ENCODE measurements at regions not wholly inside any gene's neighbourhood (a gene's known extent, or its start where the extent isn't known, plus 50 kb on each side); places are given as distances from the start of the nearest gene placed in this dataset.

- WGBS (ENCODE audit: insufficient coverage), result 88% methylated on average over 3 of the region's 6 CpGs
- Mint-ChIP-seq H3K4me1 (no peaks in the 10 kb centered on the region), H3K36me3 (no peaks in the 10 kb centered on the region), H3K4me3 (no peak overlapping the region), H3K9me3 (no peaks in the 10 kb centered on the region), H3K27me3 (ENCODE audit: low read depth in 2 of 2) (peaks cover 4 to 28% of the 10 kb centered on the region in 2 donors), H3K27ac (no peak overlapping the region)
- Histone ChIP-seq H3K4me3 (ENCODE audit: low read length) (no peak overlapping the region), H3K27me3 (ENCODE audit: control insufficient read depth, insufficient read depth, low read length) (no peaks in the 10 kb centered on the region), H3K27ac (ENCODE audit: low read length) (no peak overlapping the region), H3K9me3 (ENCODE audit: control insufficient read depth, insufficient read depth, low read length) (no peaks in the 10 kb centered on the region), H3K4me1 (ENCODE audit: control insufficient read depth, insufficient read depth, low read length) (no peaks in the 10 kb centered on the region), H3K36me3 (ENCODE audit: control insufficient read depth, insufficient read depth, low read length) (no peaks in the 10 kb centered on the region)
- no peak for DNase-seq
- no peak for ATAC-seq
- intact Hi-C loops (cut with micrococcal nuclease), result no loop called here
- no peak for TF ChIP-seq CTCF (IDR thresholded peaks at IDR 0.05)
These were observed 97.8 kb downstream of the MED10 start for GRCh38 chr5:6280425-6281100.

GRCh38 chr5:6279607-6280006 is 98.7 kb downstream of the MED10 start:
- Histone ChIP-seq H3K27me3 (ENCODE audit: control insufficient read depth, insufficient read depth, low read length) (no peaks in the 10 kb centered on the region), H3K4me3 (ENCODE audit: low read length) (no peak overlapping the region), H3K27ac (ENCODE audit: low read length) (no peak overlapping the region), H3K36me3 (ENCODE audit: control insufficient read depth, insufficient read depth, low read length) (no peaks in the 10 kb centered on the region), H3K4me1 (ENCODE audit: control insufficient read depth, insufficient read depth, low read length) (no peaks in the 10 kb centered on the region), H3K9me3 (ENCODE audit: control insufficient read depth, insufficient read depth, low read length) (no peaks in the 10 kb centered on the region)
- H3K27me3 Mint-ChIP-seq (ENCODE audit: low read depth in 2 of 2), result peaks cover 4 to 28% of the 10 kb centered on the region in 2 donors
- ATAC-seq (no peak), DNase-seq (no peak)
- no peaks in the 10 kb centered on the region for H3K36me3 Mint-ChIP-seq
- 87% methylated on average over 5 of the region's 5 CpGs for WGBS (ENCODE audit: insufficient coverage)
- TF ChIP-seq CTCF (IDR thresholded peaks at IDR 0.05), result no peak
- H3K27ac Mint-ChIP-seq, result no peak overlapping the region
- H3K4me3 Mint-ChIP-seq, result no peak overlapping the region
- no peaks in the 10 kb centered on the region for H3K9me3 Mint-ChIP-seq
- intact Hi-C loops (cut with micrococcal nuclease), result no loop called here
- H3K4me1 Mint-ChIP-seq, result no peaks in the 10 kb centered on the region

- H3K4me1 Mint-ChIP-seq, result no peaks in the 10 kb centered on the region
- H3K4me3 Mint-ChIP-seq, result no peak overlapping the region
- H3K27ac Mint-ChIP-seq, result no peak overlapping the region
- no peak overlapping the region for H3K27ac ChIP-seq (ENCODE audit: low read length)
- H3K36me3 ChIP-seq (ENCODE audit: control insufficient read depth, insufficient read depth, low read length), result no peaks in the 10 kb centered on the region
- no peaks in the 10 kb centered on the region for H3K4me1 ChIP-seq (ENCODE audit: control insufficient read depth, insufficient read depth, low read length)
- intact Hi-C loops (cut with micrococcal nuclease), result no loop called here
- peaks cover 2 to 4% of the 10 kb centered on the region in 2 donors for H3K9me3 Mint-ChIP-seq
- DNase-seq (no peak), ATAC-seq (no peak)
- H3K9me3 ChIP-seq (ENCODE audit: control insufficient read depth, insufficient read depth, low read length), result no peaks in the 10 kb centered on the region
- no peaks in the 10 kb centered on the region for H3K36me3 Mint-ChIP-seq
- no peak for TF ChIP-seq CTCF (IDR thresholded peaks at IDR 0.05)
- H3K27me3 Mint-ChIP-seq (ENCODE audit: low read depth in 2 of 2), result peaks cover under 1 to 2% of the 10 kb centered on the region in 2 donors
- no peak overlapping the region for H3K4me3 ChIP-seq (ENCODE audit: low read length)
- 78% methylated on average over 1 of the region's 2 CpGs for WGBS (ENCODE audit: insufficient coverage)
- no peaks in the 10 kb centered on the region for H3K27me3 ChIP-seq (ENCODE audit: control insufficient read depth, insufficient read depth, low read length)
These were observed 103.4 kb downstream of the MED10 start for GRCh38 chr5:6274846-6275543.
